Calu3 (cell line): ENCODE measurements at regions not wholly inside any gene's neighbourhood (a gene's known extent, or its start where the extent isn't known, plus 50 kb on each side); places are given as distances from the start of the nearest gene placed in this dataset.

Source experiments
- BruUV-seq: library from RNA; stranded (reverse); fragments of 400-500 nt; replicated peaks from 2 replicates; lab custom pipeline; 2021; lab: Mats Ljungman, UMichigan
- CTCF ChIA-PET: fragments of 300-600 bp; sonication (Branson Sonifier 250); formaldehyde crosslinking; loops from one replicate; lab custom pipeline; 2022; ENCODE audit warnings: antibody characterized with exemption; lab: Charles Lee
- DNase-seq: peaks from one replicate; pipeline ENCODE4 v3.0.0; 2022
- H3K27ac Mint-ChIP-seq: one replicate; pipeline ENCODE4 v1.8.0; 2022; ENCODE audit warnings: mixed read lengths; ENCODE audit not compliant: unreplicated experiment
- H3K27me3 Mint-ChIP-seq: one replicate; pipeline ENCODE4 v1.8.0; 2022; ENCODE audit warnings: mixed read lengths; ENCODE audit not compliant: unreplicated experiment
- H3K36me3 Mint-ChIP-seq: one replicate; pipeline ENCODE4 v1.8.0; 2022; ENCODE audit warnings: mild to moderate bottlenecking, moderate library complexity, mixed read lengths; ENCODE audit not compliant: insufficient read depth, unreplicated experiment
- H3K4me1 Mint-ChIP-seq: one replicate; pipeline ENCODE4 v1.8.0; 2022; ENCODE audit warnings: mild to moderate bottlenecking, low read depth, mixed read lengths; ENCODE audit not compliant: unreplicated experiment
- H3K4me3 Mint-ChIP-seq: one replicate; pipeline ENCODE4 v1.8.0; 2022; ENCODE audit warnings: mild to moderate bottlenecking, low read depth, moderate library complexity, mixed read lengths; ENCODE audit not compliant: unreplicated experiment
- H3K9me3 Mint-ChIP-seq: one replicate; pipeline ENCODE4 v1.8.0; 2022; ENCODE audit warnings: low read depth, mixed read lengths; ENCODE audit not compliant: unreplicated experiment
- intact Hi-C: fragments of 100-400 bp; cut with micrococcal nuclease; formaldehyde crosslinking; loops from one replicate; pipeline ENCODE4 v1.10.0; 2022; ENCODE audit not compliant: unreplicated experiment
- TF ChIP-seq, protein P1 (sequence below): fragments of 200-600 bp; IDR thresholded peaks from one replicate; pipeline ENCODE4 v1.8.0; 2022; ENCODE audit warnings: antibody characterized with exemption; ENCODE audit not compliant: unreplicated experiment

GRCh38 chr4:184529283-184529682 is 54.9 kb upstream of the IRF2 start:
- BruUV-seq: no TSS peak
- Mint-ChIP-seq H3K4me1 (no peaks in the 10 kb centered on the region), H3K36me3 (no peaks in the 10 kb centered on the region), H3K27ac (no peak overlapping the region), H3K4me3 (no peak overlapping the region), H3K9me3 (peaks cover 12% of the 10 kb centered on the region), H3K27me3 (no peaks in the 10 kb centered on the region)
- intact Hi-C loops: no loop called here
- no peak for DNase-seq
- CTCF ChIA-PET: no interaction called here
- TF ChIP-seq, protein P1, sequence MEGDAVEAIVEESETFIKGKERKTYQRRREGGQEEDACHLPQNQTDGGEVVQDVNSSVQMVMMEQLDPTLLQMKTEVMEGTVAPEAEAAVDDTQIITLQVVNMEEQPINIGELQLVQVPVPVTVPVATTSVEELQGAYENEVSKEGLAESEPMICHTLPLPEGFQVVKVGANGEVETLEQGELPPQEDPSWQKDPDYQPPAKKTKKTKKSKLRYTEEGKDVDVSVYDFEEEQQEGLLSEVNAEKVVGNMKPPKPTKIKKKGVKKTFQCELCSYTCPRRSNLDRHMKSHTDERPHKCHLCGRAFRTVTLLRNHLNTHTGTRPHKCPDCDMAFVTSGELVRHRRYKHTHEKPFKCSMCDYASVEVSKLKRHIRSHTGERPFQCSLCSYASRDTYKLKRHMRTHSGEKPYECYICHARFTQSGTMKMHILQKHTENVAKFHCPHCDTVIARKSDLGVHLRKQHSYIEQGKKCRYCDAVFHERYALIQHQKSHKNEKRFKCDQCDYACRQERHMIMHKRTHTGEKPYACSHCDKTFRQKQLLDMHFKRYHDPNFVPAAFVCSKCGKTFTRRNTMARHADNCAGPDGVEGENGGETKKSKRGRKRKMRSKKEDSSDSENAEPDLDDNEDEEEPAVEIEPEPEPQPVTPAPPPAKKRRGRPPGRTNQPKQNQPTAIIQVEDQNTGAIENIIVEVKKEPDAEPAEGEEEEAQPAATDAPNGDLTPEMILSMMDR: no peak

DNA sequence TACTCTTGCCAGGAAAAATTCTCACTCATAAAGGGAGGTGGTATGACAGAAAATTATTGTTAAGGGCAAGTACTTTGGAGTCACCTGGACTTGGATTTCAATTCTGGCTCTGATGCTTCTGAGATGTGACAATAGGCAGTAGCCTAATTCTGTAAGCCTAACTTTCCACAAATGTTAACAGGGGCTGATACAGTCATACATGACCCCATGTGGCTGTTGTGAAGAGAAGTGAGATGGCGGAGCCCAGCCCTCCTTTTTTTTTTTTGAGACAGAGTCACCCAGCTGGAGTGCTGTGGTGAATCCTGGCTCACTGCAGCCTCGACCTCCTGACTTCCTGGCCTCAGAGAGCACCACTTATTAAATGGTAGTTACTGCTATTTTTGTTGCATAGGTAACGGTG is 54.4 kb upstream of the IRF2 start:
- Mint-ChIP-seq H3K9me3 (peaks cover 12% of the 10 kb centered on the region), H3K27ac (no peak overlapping the region), H3K4me3 (no peak overlapping the region), H3K4me1 (no peaks in the 10 kb centered on the region), H3K36me3 (no peaks in the 10 kb centered on the region), H3K27me3 (no peaks in the 10 kb centered on the region)
- BruUV-seq: no TSS peak
- intact Hi-C loops: no loop called here
- TF ChIP-seq, protein P1: no peak
- no peak for DNase-seq
- CTCF ChIA-PET: no interaction called here

GRCh38 chr4:184528051-184528450 is 53.7 kb upstream of the IRF2 start:
- H3K4me1 Mint-ChIP-seq: no peaks in the 10 kb centered on the region
- TF ChIP-seq, protein P1: no peak
- CTCF ChIA-PET: no interaction called here
- H3K4me3 Mint-ChIP-seq: no peak overlapping the region
- H3K9me3 Mint-ChIP-seq: peaks cover 12% of the 10 kb centered on the region
- intact Hi-C loops: no loop called here
- no peak overlapping the region for H3K27ac Mint-ChIP-seq
- DNase-seq: no peak
- no peaks in the 10 kb centered on the region for H3K36me3 Mint-ChIP-seq
- no peaks in the 10 kb centered on the region for H3K27me3 Mint-ChIP-seq
- no TSS peak for BruUV-seq

DNA sequence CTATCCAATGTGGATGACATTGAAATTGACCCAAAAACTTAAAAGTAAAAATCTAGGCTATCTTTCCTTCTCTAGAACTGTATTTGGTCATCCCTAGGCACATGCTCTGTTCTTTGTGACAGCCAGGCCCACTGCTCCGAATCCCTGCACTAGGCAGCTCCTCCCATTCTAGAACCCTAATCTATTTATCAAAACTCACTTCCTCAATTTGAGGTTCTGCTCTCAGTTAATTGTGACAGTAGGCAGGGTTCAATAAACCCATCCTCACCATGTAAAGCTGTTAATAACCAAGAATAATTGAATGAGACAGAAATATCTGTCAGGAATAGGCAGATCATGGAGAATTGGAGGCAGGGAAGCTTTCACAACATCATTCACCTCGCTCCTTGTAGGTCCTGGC is 51.9 kb upstream of the IRF2 start:
- TF ChIP-seq, protein P1: no peak
- BruUV-seq: no TSS peak
- Mint-ChIP-seq H3K4me3 (no peak overlapping the region), H3K27me3 (no peaks in the 10 kb centered on the region), H3K36me3 (no peaks in the 10 kb centered on the region), H3K4me1 (no peaks in the 10 kb centered on the region), H3K27ac (no peak overlapping the region), H3K9me3 (peaks cover 12% of the 10 kb centered on the region)
- CTCF ChIA-PET: no interaction called here
- DNase-seq: no peak
- intact Hi-C loops: no loop called here
